ENCODE measurements at regions not wholly inside any gene's neighbourhood (a gene's known extent, or its start where the extent isn't known, plus 50 kb on each side); places are given as distances from the start of the nearest gene placed in this dataset.

GRCh38 chr9:551986-552929, 289.2 kb upstream of the DMRT1 start:
- DNase-seq = no peak

GRCh38 chr9:555493-555892, 286.0 kb upstream of the DMRT1 start:
- DNase-seq = no peak

- DNase-seq = no peak
These were observed 285.3 kb upstream of the DMRT1 start for GRCh38 chr9:556199-556598.

DNA sequence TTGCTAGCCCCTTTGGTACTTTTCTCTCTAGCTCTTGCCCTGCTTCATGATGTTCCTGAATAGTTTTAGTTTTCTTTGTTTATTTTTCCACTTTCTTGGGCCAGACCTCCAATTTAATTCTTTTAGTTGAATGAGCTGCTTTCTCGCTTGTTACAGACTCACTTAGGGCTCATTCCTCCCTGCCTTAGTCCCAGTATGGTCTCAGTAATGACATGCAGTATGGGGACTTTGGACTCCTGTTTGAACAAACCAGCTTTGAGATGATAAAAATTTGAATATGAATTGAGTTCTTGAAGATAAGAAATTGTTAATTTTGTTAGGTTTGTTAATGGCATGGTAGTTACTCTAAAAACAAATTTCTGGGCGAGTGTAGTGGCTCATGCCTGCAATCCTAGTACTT, 284.8 kb upstream of the DMRT1 start:
- no peak for DNase-seq

- no peak for DNase-seq
These were observed 283.8 kb upstream of the DMRT1 start for GRCh38 chr9:557601-558201.

DNA sequence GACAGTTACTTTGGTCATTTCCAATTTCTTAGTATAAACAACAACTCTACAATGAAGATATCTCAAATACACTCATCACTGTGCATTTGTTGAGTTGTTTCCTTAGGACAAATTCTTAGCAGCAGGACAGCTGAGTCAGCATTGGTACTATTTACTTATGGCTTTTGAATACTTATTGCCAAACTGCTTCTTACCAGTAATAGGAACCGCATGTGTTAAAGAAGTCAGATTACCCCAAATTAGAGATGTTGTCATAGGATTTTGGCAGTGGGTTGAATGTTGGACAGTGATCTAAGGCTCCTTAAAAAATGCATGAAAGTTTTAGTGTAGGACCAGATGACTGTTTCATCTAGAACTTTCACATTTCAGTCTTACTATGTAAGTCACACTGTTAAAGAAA, 280.1 kb upstream of the DMRT1 start:
- peak; percentile 35 for DNase-seq

GRCh38 chr9:563200-563599, 278.3 kb upstream of the DMRT1 start:
- DNase-seq = no peak

- no peak for DNase-seq
These were observed 276.0 kb upstream of the DMRT1 start for GRCh38 chr9:565528-565927.

DNA sequence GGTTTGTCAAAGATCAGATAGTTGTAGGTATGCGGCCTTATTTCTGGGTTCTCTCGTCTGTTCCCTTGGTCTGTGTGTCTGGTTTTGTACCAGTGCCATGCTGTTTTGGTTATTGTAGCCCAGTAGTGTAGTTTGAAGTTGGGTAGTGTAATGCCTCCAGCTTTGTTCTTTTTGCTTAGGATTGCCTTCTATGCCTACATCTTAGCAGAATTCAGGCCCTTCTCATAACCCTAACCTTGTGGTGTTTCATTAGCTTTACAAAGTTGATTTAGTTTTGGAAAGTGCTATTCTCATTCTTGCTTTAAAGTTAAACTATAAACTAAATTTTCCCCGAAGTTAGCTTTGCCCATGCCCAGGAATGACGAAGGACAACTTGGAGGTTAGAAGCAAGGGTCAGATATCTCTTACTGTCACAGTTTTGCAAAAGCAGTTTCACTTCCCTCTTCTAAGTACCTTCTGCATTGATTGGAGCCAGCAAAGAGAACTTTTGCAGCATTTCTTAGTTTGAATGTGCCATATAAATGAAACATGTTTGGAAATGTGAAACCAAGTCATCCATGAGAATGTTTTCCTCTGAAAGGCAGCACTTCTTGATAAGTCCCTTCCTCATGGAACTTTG, 274.3 kb upstream of the DMRT1 start:
- DNase-seq = no peak

- no peak for DNase-seq
These were observed 273.7 kb upstream of the DMRT1 start for GRCh38 chr9:567747-568305.

GRCh38 chr9:569296-569695, 272.2 kb upstream of the DMRT1 start:
- DNase-seq = no peak

DNA sequence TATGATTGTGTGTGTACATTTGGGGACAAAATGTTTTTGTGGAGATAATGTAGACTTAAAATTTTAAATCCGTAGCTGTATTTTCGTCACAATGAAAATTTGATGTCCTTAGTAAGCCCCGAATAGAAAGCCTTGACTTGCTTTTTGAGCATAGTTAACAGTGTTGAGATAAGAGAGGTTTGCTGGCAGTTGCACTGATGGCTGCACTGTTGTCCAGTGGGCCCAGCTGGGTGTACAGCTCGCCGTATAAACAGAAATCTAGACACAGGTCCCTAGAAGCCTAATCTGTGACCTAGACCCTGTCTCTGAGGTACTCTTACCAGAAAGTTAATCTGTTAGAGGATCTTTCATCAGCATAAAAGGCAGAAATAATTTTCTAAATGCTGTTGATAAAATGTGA, 271.3 kb upstream of the DMRT1 start:
- no peak for DNase-seq

DNA sequence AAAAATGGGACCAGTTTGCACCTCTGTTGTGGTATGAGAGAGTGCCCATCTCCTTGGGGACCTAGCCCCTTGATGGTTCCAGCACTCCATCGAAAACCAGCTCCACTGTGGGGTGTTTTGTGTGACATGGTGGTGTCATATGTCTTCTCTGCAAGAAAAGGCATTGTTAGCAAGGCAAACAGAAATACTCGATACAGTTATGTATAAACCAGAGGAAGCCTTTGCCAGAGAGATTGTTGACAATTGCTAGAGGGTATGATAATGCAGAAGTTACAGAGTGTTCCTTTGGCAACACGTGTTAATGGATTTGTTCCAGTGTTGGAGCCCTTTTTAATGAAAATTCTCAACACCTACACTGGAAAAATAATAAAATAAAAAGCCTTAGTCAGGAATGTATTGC, 270.4 kb upstream of the DMRT1 start:
- DNase-seq = no peak

DNA sequence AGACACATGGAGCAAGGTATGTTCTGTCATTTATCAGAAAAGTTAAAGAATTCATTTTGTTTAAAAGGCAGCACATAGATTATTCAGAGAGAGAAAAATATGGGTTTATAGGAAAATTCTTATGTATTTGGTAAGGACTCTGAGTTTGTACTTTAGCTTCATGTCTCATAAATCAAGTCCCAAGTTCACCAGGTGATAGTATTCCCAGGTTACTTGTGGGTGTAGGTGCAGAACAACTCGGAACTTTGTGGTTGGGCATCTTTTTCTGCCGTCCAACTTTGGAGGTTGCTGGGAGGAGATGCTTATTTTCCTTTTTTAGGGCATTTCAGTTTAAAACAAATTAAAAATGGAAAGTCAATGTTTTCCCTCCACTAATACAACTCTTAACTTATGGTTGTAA, 269.8 kb upstream of the DMRT1 start:
- no peak for DNase-seq

GRCh38 chr9:573691-574410, 267.6 kb upstream of the DMRT1 start:
- no peak for DNase-seq

DNA sequence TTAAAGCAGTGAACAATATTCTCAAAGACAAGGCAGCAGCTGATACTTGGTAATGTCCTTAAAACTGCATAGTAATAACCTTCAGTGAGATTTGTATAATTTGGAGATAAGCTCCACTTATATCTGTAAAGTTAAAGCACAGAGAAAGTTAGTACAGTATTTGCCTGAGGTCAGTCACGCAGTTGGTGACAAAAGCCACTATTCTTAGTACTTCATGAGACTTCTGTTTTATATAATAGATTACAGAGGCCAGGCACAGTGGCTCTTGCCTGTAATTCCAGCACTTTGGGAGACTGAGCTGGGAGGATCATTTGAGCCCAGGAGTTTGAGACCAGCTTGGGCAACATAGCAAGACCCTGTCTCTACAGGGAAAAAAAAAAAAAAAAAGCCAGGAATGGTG, 266.4 kb upstream of the DMRT1 start:
- DNase-seq = no peak

DNA sequence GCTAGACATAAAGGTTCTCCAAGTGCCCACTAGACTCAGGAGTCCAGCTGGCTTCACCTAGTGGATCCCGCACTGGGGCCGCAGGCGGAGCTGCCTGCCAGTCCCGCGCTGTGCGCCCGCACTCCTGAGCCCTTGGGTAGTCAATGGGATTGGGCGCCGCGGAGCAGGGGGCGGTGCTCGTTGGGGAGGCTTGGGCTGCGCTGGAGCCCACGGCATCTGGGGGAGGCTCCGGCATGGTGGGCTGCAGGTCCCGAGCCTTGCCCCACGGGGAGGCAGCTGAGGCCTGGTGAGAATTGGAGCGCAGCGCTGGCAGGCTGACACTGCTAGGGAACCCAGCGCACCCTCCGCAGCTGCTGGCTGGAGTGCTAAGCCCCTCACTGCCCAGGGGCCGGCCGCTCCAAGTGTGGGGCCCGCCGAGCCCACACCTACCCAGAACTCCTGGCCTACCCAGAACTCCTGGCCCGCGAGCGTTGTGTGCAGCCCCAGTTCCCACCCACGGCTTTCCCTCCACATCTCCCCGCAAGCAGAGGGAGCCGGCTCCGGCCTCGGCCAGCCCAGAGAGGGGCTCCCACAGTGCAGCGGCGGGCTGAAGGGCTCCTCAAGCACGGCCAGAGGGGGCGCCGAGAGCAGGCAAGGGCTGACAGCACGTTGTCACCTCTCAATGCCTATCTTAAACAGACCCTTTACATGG, 260.7 kb upstream of the DMRT1 start:
- no peak for DNase-seq

DNA sequence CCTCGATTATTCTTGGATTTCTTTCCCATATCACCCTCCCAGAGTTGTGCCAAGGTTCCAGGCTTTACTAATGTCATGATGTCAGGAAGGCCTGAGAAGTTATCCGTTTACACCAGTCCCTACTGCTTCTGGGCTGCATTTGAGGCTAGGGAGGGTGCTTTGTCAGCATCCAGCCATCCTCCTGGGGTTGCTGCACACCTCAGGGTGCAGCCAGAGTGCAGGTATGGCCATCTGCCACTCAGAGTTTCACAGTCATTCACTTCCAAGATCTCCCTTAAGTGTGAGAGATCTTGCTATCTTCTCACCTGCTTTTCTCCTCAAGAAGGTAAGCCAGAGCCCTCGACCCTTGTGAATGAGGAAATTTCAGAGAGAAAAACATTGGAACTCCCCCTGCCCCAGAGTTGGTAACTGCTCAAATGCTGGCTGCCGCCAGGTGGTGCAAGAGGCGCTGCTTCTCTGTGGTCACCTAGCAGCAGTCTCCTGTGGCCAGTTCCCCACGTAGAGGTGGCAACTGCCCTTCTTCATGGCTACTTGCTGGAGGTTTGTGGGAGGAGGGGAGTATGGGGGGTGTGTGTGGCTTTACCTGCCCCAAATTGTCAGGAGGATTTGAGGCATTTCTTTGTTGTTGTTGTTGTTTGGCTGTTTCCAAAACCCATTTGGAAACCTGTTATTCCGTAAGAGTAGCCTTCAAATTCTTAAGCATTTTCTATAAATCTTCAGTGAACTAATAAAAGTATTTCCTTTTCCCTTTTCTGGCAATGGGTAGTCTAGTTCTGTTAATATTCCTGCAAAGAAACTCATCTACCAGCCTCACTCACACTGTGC, 259.6 kb upstream of the DMRT1 start:
- DNase-seq = no peak

DNA sequence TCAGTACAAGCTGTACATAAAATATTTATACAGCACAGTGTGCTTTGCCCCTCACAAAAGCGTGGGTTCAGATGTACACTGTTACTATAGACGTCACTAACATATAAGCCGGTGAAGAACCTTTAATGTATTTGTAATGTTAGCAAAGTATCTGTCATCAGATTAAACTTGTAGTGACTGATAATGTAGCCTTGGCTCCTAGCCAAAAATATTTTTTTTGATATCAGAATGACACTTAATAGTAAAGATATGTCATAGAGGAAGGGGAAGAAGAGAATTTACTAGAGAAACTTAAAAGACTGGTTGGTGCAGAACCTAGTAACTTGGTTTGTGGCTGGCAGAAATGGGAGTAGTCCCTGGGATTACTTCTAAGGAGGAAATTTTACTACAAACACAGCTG, 258.7 kb upstream of the DMRT1 start:
- no peak for DNase-seq

GRCh38 chr9:587527-587926, 254.0 kb upstream of the DMRT1 start:
- no peak for DNase-seq

DNA sequence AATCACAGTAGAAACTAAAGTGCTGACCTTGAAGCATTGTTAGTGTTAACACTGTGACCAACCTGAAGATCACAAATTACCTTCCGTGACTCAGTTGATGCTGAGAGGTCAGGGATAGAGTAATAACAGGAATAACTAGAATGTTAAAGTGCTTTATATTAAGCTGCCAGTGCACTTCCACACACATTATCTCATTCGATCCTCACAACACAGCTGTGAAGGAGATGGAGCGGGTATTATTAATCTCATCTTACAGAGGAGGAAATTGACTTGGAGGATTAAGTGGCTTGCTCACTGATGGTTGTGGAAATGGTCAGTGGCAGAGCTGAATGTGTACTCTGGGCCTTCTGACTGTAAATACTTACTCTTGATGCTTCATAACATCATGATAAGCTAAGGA, 252.5 kb upstream of the DMRT1 start:
- no peak for DNase-seq

GRCh38 chr9:589723-590122, 251.8 kb upstream of the DMRT1 start:
- DNase-seq = peak; percentile 80
